ENCODE measurements at regions not wholly inside any gene's neighbourhood (a gene's known extent, or its start where the extent isn't known, plus 50 kb on each side); places are given as distances from the start of the nearest gene placed in this dataset.
"Not testable (repeated sequence)": the region's sequence is repeated elsewhere in the genome, so short reads cannot be mapped to it uniquely, and the experiment has no call there.

DNA sequence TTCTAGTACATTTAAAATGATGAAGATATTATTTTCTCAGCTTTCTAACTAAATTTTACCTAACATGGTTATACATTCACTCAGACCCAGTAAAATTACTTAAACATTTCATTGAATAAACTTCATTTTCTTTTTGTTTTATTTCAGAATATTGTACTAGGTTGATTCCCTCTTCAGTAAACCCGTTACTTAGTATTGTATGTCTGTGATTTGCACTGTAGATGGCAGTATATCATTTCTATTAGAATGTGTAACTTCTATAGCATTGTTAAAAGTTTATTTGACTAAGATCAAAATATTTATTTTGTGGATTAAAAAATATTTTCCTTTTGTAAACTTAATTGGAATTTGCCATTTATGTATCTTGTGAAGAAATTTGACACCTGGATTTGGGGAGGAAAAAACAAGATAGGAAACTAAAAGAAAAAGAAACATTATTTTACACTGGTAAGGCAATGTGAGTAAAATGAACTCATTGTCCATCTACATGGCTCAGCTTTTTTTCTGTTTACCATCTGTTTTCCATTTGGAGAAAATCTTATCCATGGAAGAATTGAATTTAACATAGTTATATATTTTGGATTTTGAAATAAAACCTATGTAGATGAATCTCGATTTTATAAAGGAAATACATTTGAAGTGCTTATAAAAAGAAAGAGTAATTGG lies 145.6 kb upstream of the METTL14 start:
- DNase-seq (ENCODE audit: low read depth, low spot score), result peak; percentile 43
- TF ChIP-seq, protein P1, sequence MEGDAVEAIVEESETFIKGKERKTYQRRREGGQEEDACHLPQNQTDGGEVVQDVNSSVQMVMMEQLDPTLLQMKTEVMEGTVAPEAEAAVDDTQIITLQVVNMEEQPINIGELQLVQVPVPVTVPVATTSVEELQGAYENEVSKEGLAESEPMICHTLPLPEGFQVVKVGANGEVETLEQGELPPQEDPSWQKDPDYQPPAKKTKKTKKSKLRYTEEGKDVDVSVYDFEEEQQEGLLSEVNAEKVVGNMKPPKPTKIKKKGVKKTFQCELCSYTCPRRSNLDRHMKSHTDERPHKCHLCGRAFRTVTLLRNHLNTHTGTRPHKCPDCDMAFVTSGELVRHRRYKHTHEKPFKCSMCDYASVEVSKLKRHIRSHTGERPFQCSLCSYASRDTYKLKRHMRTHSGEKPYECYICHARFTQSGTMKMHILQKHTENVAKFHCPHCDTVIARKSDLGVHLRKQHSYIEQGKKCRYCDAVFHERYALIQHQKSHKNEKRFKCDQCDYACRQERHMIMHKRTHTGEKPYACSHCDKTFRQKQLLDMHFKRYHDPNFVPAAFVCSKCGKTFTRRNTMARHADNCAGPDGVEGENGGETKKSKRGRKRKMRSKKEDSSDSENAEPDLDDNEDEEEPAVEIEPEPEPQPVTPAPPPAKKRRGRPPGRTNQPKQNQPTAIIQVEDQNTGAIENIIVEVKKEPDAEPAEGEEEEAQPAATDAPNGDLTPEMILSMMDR (IDR thresholded peaks at IDR 0.05; ENCODE audit: low read depth, low read length), result peak; percentile 29
- in situ Hi-C loops (cut with HindIII; ENCODE audit: low sequenced_read_pairs); H3K4me3 ChIP-seq (ENCODE audit: low read depth, low read length): not testable (repeated sequence)

DNA sequence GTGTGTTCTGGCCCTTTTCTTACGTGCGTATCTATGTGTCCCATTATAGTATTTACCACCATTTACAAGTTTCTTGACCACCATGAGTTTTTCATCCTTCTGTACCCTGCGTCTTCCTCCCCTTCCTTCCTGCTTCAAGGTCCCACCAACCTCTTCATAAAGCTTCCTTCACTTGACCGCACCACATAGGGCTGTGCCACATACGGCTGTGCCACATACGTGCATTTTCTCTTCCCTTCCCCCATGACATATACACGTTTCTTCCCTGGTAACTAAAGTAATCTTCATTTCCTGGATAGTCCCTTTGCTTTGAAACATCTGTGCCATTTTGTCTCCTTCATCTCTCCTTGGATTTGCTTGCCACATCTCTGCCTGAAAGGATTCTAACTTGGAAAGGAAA lies 128.6 kb upstream of the METTL14 start:
- DNase-seq (ENCODE audit: low read depth, low spot score); H3K4me3 ChIP-seq (ENCODE audit: low read depth, low read length); in situ Hi-C loops (cut with HindIII; ENCODE audit: low sequenced_read_pairs): not testable (repeated sequence)

DNA sequence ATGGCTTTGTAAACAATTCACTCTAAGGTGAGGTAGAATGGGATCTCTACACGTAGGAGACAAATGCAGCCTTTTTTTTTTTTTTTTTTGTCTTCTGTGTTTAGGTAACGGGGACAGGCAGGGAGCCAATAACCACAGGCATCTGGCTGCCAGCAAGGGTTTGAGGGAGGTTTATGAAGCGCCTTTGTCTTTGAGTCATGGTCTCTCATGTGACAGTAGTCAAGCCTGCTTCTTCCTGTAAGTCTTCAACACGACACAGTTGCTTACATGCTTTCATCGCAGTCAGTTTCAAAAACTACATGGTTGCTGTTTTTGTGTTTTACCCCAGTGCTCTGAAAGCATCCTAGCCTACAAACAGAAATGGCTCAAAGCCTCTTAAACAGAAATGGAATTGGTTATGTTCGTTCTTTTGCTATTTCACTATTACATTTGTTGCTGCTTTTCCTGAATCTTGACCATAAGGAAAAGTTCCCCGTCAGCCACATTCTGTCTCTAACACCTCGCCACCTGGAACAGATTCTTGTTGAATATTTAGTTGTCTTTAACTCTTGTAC lies 127.8 kb upstream of the METTL14 start:
- no peak overlapping the region for H3K4me3 ChIP-seq (ENCODE audit: low read depth, low read length)
- in situ Hi-C loops (cut with HindIII; ENCODE audit: low sequenced_read_pairs), result no loop called here
- TF ChIP-seq, protein P1 (IDR thresholded peaks at IDR 0.05; ENCODE audit: low read depth, low read length), result no peak
- peak; percentile 62 for DNase-seq (ENCODE audit: low read depth, low spot score)

DNA sequence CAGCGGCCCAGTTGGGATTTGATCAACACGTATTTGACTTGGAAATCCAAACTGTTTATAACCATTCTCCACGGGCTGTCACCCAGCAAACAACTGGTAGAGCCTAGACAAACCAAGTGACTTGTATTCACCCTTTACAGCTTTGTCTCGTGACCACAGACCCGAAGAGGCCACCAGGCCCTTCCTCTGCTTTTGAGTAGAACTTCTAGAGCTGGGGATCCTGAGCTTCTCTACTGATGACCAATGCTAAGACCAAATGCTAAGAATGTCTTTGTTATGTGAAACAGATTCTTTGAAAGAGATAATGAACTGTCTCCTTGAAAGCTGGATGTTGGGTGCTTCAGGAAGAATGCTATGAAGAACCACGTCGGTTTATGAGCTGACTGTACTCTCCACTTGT lies 127.0 kb upstream of the METTL14 start:
- DNase-seq (ENCODE audit: low read depth, low spot score); H3K4me3 ChIP-seq (ENCODE audit: low read depth, low read length); in situ Hi-C loops (cut with HindIII; ENCODE audit: low sequenced_read_pairs): not testable (repeated sequence)

DNA sequence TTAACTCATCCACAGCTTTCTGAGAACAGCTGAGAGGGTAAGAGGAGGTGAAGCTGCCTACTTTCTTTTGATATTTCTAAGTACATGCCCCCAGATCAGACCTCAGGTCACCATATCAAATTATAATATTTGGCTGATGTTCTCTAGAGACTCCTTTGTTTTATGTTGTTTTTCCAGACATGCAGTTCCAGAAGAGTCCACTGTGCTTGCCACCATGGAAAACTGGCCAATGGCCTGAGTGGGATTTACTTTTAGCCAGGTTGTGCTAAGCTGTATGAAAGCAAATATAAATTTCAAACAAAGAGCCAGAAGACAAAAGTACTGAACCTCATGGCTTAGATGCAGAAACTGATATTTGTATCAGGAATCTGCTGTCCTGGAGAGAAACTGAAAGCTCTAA lies 123.6 kb upstream of the METTL14 start:
- in situ Hi-C loops (cut with HindIII; ENCODE audit: low sequenced_read_pairs); H3K4me3 ChIP-seq (ENCODE audit: low read depth, low read length); DNase-seq (ENCODE audit: low read depth, low spot score): not testable (repeated sequence)

DNA sequence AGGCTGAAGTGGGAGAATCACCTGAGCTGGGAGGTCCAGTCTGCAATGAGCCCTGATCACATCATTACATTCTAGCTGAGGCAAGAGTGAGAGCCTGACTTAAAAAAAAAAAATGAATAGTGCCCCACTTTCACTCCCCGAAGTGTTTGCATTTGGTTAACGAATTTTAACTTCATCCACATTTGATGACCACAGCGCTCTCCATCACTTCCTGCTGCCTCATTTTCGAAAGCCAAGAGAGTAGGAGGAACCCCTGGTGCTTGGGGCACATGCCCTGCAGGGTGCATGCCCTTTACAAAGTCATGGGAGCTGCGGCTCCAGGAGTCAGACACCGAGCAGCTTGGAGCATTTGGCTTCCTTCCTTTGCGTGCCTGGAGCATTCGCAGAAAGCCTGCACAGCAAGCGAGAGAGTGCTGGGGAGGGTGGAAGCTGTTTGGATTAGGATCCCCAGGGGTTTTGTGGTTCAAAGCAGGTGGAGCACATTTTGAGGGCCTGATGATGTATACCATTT lies 119.1 kb upstream of the METTL14 start:
- peak; percentile 90 for DNase-seq (ENCODE audit: low read depth, low spot score)
- in situ Hi-C loops (cut with HindIII; ENCODE audit: low sequenced_read_pairs); H3K4me3 ChIP-seq (ENCODE audit: low read depth, low read length): not testable (repeated sequence)

DNA sequence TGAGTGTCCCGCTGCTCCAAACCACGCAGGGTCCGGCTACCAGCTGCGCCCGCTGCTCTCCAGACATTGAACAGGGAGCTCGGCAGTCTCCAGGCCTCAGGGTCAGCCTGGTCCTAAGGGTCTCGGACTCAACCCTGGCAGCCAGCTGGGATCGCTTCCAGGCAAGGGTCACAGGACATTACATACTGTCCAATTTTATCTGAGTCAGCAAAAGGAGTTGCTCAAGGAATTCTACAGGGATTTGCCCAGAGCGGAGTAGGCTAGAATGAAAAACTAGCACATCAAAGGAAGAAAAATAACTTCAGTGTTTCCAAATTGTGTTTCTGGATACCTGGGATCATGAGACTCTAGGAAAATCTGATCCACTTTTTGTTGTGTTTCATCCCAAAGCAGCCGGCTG lies 112.2 kb upstream of the METTL14 start:
- DNase-seq (ENCODE audit: low read depth, low spot score); in situ Hi-C loops (cut with HindIII; ENCODE audit: low sequenced_read_pairs); H3K4me3 ChIP-seq (ENCODE audit: low read depth, low read length): not testable (repeated sequence)

DNA sequence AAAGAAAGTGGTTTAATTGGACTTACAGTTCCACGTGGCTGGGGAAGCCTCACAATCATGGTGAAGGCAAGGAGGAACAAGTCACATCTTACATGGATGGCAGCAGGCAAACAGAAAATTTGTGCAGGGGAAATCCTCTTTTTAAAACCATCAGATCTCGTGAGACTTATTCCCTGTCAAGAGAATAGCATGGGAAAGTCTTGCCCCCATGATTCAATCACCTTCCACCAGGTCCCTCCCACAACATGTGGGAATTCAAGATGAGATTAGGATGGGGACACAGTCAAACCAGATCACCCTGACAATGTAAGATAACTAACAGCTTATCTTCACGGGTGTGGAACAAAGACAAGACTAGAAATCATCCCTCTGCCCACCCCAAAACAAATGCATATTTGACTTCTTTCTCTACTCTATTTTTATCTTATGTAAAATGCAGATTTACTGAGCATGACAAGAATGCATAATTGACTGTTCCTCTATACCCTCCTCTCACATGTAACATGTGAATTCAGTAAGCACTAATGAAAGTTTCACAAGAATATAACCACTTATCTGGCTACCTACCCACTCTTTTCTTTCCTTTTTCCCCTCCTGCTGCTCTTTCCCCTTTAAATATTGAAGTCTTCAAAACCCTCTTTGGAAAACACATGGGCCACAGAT lies 110.8 kb upstream of the METTL14 start:
- in situ Hi-C loops (cut with HindIII; ENCODE audit: low sequenced_read_pairs); DNase-seq (ENCODE audit: low read depth, low spot score): not testable (repeated sequence)

DNA sequence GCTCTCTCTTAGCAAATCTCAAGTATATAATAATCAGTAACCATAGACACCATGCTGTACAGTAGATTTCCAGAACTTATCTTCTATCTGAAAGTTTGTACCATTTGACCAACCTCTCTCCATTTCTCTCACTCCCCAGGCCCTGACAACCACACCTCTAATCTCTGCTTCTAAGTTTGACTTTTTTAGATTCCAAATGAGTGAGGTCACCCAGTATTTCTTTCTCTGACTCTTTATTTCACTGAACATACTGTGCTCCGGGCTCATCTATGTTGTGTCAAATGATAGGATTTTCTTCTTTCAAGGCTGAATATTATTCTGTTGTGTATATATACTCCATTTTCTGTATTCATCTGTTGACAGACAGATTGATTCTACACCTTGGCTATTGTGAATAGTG lies 110.1 kb upstream of the METTL14 start:
- H3K4me3 ChIP-seq (ENCODE audit: low read depth, low read length); in situ Hi-C loops (cut with HindIII; ENCODE audit: low sequenced_read_pairs): not testable (repeated sequence)
- peak; percentile 12 for DNase-seq (ENCODE audit: low read depth, low spot score)

More for the DNA sequence above, 110.8 kb upstream of the METTL14 start:
- not testable (repeated sequence) for H3K4me3 ChIP-seq (ENCODE audit: low read depth, low read length)

DNA sequence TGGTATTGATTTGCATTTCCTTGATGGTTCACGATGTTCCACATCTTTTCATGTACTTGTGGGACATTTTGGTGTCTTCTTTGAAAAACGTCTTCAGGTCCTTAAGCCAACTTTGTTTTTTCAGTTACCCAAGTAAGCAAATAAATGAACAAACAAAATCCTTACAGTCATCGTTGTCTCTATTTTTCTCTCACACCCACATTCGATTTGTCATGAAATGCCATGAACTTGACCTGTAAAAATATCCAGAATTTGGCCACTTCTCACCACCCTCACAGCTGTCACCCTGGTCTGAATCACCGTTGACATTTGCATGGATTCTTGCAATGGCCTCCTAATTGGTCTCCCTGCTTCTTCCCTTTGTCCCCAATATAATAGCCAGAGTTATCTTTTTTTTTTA lies 109.5 kb upstream of the METTL14 start:
- DNase-seq (ENCODE audit: low read depth, low spot score); in situ Hi-C loops (cut with HindIII; ENCODE audit: low sequenced_read_pairs); H3K4me3 ChIP-seq (ENCODE audit: low read depth, low read length): not testable (repeated sequence)

DNA sequence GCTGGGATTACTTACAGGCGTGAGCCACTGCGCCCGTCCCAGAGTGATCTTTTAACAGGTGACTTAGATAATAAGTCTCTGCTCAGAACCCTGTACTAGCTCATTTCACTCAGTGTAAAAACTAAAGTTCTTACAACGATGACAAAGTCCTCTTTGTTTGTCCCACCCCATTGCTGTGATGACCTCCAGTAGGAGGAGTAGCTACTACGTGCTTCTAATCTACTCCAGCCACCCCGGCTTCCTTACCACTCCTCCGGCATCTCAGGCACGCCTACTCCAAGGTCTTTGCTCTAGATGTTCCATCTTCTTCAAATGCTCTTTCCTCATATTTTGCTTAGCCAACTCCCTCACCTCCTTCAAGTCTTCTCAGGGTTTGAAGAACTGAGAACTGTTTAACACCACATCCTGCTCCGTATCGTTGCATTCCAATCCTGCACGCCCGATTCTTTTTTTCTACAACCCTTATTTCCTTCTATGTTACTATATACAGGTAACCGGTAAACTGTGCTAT lies 108.4 kb upstream of the METTL14 start:
- DNase-seq (ENCODE audit: low read depth, low spot score); H3K4me3 ChIP-seq (ENCODE audit: low read depth, low read length); in situ Hi-C loops (cut with HindIII; ENCODE audit: low sequenced_read_pairs): not testable (repeated sequence)
